Activated CD4-positive, alpha-beta T cell treated with anti-CD3 and anti-CD28 coated beads, Interleukin-2, Interleukin-6, amounts not matched to agents 100 ng/mL and 50 ng/mL, durations not matched to agents 16 hours and 8 hours (primary cell): ENCODE measurements at regions not wholly inside any gene's neighbourhood (a gene's known extent, or its start where the extent isn't known, plus 50 kb on each side); places are given as distances from the start of the nearest gene placed in this dataset.

Experiments used
- DNase-seq: peaks from one replicate; pipeline ENCODE4 v3.0.0-alpha.2; 2020

DNA sequence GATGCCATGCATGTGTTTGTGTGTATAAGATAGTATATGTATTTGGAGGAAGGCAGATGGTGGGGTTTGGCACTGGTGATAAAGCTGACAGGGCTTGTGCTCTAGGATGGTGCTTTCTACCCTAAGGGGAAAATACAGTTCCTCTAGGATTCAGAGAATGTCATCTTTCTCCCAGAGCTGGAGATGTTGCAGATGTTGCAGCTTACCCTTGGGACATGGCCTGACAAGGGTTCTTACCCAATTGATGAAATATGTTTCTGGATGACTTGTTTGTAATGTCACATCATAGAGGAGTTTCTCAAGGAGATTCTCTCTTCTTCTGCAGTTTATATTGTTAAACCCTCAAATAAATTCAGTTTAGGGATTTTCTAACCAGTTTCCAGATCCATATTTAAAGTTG lies 52.5 kb upstream of the PITX2 start:
- no peak for DNase-seq

GRCh38 chr4:110676241-110676640 lies 53.4 kb upstream of the PITX2 start:
- no peak for DNase-seq

- no peak for DNase-seq
Observed at GRCh38 chr4:110678517-110679227, 55.8 kb upstream of the PITX2 start.

GRCh38 chr4:110680265-110680664 lies 57.4 kb upstream of the PITX2 start:
- no peak for DNase-seq

- DNase-seq = no peak
Observed at GRCh38 chr4:110681381-110681780, 58.5 kb upstream of the PITX2 start.

DNA sequence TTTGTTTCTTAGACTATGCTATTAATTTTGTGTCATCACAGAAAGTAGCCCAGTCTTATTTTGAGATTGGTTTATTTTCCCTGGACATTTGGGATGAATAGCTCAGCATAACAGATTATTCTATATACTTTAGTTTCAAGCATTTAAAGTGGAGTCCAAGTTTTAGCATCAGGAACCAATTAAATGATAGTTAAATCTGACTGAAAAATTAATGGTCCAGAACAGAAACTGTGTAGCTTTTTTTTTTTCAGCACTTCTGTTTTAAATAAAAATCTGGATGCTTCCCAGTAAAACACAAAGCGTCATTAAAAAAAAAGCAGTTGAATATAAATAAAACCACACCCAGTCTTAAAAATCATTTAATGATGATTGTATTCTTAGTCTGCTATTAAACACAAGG lies 59.4 kb upstream of the PITX2 start:
- no peak for DNase-seq

DNA sequence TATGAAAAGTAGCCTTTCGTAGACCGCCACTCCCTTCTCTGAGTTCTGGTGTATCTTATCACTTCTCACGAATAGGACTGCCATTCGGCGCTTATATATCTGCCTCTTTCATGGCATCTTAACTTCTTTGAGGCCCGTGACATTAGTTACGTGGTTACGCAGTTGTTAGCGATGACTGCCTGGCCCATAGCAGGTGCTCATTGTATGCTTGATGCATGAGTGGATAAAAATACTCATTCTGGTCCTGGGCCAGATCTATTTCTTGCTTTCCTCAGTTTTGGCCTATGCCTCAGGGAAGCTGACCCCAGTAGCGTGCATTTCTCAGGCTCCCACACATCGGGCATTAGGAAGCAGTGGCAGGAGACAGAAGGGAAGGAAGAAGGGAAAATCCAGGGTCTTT lies 60.7 kb upstream of the PITX2 start:
- no peak for DNase-seq

DNA sequence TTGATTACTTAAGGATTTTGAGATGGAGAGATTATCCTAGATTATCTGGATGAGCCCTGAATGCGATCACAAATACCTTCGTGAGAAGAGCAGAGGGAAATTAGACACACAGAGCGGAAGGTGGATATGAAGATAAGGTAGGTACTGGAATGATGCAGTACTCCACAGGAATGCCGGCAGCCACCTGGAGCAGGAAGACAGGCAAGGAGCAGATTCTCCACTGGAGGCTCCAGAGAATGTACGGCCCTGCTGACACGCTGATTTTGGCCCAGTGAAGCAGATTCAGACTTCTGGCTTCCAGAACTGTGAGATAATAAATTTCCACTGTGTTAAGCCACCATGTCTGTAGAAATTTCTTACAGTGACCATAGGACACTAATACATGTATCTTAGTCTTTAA lies 79.4 kb upstream of the PITX2 start:
- no peak for DNase-seq

- no peak for DNase-seq
Observed at GRCh38 chr4:110704748-110705439, 82.0 kb upstream of the PITX2 start.

DNA sequence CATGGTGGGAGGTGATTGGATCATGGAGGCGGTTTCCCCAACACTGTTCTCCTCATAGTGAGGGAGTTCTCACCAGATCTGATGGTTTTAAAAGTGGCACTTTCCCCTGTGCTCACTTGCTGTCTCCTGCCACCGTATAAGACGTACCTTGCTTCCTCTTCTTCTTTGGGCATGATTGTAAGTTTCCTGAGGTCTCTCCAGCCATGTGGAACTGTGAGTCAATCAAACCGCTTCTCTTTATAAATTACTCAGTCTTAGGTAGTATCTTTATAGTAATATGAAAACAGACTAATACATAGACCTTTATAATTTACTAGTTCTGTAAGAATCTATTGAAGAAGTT lies 82.5 kb upstream of the PITX2 start:
- DNase-seq = no peak

DNA sequence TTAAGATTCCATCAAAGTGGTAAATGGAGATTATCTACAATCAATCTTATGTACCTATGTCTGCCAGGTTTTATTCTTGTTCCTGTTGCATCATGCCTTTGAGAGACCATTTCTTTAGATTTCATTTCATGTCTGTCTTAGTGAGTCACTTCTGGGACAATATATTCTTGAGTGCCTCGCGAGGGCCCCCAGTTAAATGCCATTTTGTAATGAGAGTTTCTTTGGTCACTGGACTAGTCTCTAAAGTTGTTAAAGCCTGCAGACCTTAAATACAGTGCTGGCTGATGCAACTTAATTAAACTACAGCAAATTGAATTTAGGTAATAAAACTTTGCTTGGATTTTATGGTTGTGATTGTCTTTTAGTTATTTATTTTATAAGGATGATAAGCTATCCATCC lies 87.2 kb upstream of the PITX2 start:
- no peak for DNase-seq

DNA sequence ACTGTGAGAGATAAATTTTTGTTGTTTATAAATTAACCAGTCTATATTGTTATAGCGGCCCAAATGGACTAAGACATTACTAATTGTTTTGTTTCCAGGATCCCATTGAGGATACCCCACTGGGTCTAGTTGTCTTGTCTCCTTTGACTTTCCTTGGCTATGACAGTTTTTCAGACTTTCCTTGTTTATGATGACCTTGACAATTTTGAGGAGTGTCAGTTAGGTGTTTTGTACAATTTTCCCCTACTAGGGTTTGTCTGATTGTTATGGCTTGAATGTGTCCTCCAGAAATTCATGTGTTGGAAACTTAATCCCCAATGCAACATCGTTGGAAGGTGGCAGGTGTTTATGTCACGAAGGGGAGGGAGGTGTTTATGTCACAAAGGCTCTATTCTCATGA lies 89.6 kb upstream of the PITX2 start:
- no peak for DNase-seq

DNA sequence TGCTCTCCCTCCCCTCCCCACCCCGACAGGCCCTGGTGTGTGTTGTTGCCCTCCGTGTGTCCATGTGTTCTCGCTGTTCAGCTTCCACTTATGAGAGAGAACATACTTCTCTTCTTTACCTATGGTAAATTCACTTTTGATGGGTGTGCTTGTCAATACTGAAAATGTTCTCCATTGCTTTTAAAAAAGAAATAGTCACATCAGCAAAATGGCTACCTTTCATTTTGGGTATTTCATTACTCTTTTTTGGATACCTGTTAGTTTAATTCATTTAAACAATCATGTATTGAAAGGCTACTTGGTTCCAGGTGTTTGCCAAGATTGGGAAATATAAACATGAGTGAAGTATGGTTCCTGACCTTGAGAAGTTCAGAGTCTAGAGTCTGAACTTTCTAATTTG lies 107.4 kb upstream of the PITX2 start:
- DNase-seq = no peak

DNA sequence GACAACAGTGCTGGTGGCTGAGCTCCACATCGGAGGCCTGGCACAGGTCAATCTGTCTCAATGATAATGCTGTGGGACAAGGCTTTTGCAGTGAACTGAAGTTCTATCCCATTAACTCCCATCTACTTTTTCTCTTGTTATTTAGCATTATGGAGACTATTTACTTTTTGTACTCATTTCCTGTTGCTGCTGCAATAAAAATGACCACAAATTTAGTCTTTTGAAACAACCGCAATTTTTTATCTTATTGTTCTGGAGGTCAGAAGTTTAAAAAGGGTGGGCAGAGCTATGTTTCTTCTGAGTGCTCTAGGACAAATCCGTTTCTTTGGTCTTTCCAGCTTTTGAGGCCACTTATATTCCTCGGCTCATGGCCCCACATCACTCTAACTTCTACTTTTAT lies 111.0 kb upstream of the PITX2 start:
- DNase-seq = no peak

- DNase-seq = no peak
Observed at GRCh38 chr4:110735686-110736085, 112.8 kb upstream of the PITX2 start.

- no peak for DNase-seq
Observed at GRCh38 chr4:110737931-110738330, 115.1 kb upstream of the PITX2 start.

DNA sequence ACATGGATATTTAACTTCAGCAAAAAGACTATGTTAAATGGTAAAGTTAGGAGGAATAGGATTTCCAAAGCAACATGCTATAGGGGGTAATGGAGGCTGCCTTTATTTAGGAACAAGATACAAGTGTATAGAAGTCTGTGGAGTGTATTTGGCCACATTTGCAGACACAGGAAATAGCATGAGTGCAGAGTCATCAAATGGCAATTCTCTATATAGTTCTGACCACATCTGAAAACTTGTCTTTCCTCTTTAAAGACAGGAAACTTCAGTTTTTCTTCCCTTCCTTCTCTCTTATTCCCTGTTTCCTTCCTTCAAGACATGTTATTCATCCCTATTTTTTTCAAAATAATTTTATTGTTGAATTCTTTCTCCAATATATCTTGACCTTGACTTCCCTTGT lies 119.3 kb upstream of the PITX2 start:
- DNase-seq = no peak

DNA sequence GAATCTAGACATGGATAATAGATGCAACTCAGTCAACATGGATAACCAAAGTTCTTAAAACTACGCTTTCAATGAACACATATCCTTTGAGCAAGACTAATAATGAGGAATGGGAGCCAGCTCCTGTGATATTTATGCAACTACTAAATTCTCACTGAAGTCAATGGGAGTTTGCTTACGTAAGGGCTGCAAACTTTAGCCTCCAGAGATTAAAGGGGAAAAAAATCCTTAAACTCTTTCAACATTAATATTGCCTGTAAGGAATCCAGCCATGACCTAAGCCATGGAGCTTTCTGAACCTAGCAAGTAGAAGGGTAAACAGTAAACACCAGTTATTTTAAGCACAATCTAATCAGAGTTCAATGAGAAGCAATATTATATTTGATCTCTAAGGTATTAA lies 125.2 kb upstream of the PITX2 start:
- no peak for DNase-seq

- DNase-seq = no peak
Observed at GRCh38 chr4:110751183-110751582, 128.3 kb upstream of the PITX2 start.

DNA sequence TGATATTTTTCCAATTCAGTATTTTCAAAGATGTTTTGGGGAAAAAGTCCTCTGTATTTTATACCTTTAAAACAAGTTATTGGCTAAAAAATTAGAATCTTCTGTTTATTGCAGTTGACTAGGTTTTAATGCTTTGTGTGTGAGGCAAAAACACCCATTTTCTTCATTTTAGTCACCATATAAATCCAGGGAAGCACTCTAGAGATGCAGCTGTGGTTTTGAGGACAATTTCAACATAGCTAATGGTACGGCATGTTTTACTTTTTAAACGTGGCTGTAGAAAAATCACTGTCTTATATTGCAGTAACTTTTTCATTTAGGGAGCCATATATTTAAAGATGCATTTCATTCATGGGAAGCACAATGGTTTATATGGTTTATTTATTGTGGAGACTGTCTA lies 129.1 kb upstream of the PITX2 start:
- DNase-seq = no peak

DNA sequence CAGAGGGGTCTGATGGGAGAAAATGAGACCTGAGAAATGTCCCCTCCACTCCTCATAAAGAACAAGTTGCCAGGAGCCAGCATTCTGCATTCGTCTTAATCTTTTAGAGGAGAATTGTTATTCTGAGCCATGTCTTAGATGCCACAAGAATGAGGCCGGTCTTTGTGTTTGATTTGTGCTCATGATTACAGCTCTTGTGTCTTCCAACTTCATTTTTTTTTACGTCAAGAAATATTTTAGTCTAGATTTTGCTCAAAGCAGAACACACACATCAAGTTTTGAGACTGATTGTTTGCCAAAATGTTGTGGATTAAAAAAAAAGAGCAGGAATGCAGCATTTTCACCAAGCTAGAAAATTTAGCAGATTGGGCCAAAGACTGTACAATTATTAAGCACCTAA lies 130.6 kb upstream of the PITX2 start:
- no peak for DNase-seq

DNA sequence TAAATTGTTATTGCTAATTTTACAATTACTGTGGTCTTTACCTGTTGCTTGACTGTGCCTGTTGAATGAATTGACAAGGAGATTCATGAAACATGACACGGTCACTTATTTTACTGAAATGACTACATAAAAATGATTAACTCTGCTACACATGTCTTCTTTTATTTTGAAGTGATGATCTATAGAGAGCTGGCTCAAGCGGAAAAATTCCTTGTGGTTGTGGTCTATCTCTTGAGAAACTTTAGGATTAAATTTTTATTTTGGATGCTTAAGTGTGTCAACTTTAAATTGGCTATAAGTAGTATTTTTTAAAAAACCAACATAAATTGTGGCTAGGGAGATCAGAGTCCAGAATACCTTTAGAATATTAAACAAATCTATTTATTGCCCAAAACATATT lies 131.8 kb upstream of the PITX2 start:
- DNase-seq = no peak

DNA sequence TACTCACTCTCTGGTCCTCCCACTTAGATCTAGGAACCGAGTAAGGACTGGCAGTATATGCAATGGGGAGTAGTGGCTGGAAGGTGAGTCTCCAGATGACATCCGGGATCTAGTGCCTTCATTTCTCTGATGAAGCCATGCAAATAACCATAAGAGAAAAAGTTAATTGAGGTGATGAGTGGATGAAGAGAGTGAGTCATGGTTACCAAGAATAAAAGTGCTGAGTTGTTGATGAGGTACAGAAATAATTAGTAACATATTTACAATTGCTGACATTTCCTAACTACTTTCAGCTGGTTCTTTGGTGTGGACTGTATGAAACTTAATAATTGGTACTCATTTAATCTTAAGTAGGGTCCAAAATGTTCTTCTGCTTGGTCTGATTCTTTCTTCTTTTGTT lies 146.7 kb upstream of the PITX2 start:
- DNase-seq = no peak

- DNase-seq = no peak
Observed at GRCh38 chr4:110770353-110770752, 147.5 kb upstream of the PITX2 start.

- DNase-seq = no peak
Observed at GRCh38 chr4:110778521-110778920, 155.6 kb upstream of the PITX2 start.
